ENCODE measurements at regions not wholly inside any gene's neighbourhood (a gene's known extent, or its start where the extent isn't known, plus 50 kb on each side); places are given as distances from the start of the nearest gene placed in this dataset.

- no peaks in the 10 kb centered on the region for H3K27me3 Mint-ChIP-seq (ENCODE audit: low read depth)
- H3K9me3 Mint-ChIP-seq: peaks cover 2% of the 10 kb centered on the region
- no peak overlapping the region for H3K27ac Mint-ChIP-seq
- no peaks in the 10 kb centered on the region for H3K36me3 Mint-ChIP-seq (ENCODE audit: low read depth)
- TF ChIP-seq CTCF (IDR thresholded peaks at IDR 0.05; ENCODE audit: unreplicated experiment in 3 of 3): peak; percentile 74 to 90 (median 79)
- H3K4me1 Mint-ChIP-seq: no peaks in the 10 kb centered on the region
- no peak overlapping the region for H3K4me3 Mint-ChIP-seq
Measured at GRCh38 chr1:99481391-99481996, 164.4 kb upstream of the PALMD start.

DNA sequence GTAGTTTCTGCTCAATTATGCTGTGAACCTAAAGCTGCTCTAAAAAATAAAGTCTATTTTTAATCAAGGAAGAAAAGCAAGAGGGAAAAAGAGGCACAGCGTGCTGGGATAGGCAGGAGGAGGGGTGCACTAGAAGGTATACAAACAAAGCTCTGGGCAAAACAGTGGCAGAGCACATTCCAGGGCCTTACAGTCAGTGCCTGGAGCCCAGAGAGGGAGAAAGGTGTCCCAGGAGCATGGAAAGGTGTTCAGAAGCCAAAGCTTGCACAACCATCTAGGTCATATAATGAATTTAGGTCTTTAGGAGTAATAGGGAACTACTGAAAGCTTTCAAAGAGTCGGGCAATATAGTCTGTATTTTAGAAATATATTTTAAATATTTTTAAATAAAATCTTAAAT, 163.6 kb upstream of the PALMD start:
- Mint-ChIP-seq H3K27ac (no peak overlapping the region), H3K36me3 (ENCODE audit: low read depth) (no peaks in the 10 kb centered on the region), H3K4me3 (no peak overlapping the region), H3K9me3 (peaks cover 2% of the 10 kb centered on the region), H3K27me3 (ENCODE audit: low read depth) (no peaks in the 10 kb centered on the region), H3K4me1 (no peaks in the 10 kb centered on the region)
- TF ChIP-seq CTCF (IDR thresholded peaks at IDR 0.05; ENCODE audit: unreplicated experiment in 3 of 3): no peak

- Mint-ChIP-seq H3K4me3 (no peak overlapping the region), H3K4me1 (no peaks in the 10 kb centered on the region), H3K27ac (no peak overlapping the region), H3K36me3 (ENCODE audit: low read depth) (no peaks in the 10 kb centered on the region), H3K9me3 (peaks cover 2% of the 10 kb centered on the region), H3K27me3 (ENCODE audit: low read depth) (no peaks in the 10 kb centered on the region)
- no peak for TF ChIP-seq CTCF (IDR thresholded peaks at IDR 0.05; ENCODE audit: unreplicated experiment in 3 of 3)
Measured at GRCh38 chr1:99482750-99483149, 163.2 kb upstream of the PALMD start.

- Mint-ChIP-seq H3K27me3 (ENCODE audit: low read depth) (no peaks in the 10 kb centered on the region), H3K27ac (no peak overlapping the region), H3K36me3 (ENCODE audit: low read depth) (no peaks in the 10 kb centered on the region), H3K4me1 (peaks cover 6% of the 10 kb centered on the region), H3K9me3 (no peaks in the 10 kb centered on the region), H3K4me3 (no peak overlapping the region)
- TF ChIP-seq CTCF (IDR thresholded peaks at IDR 0.05; ENCODE audit: unreplicated experiment in 3 of 3): no peak
Measured at GRCh38 chr1:99490031-99490430, 155.9 kb upstream of the PALMD start.

DNA sequence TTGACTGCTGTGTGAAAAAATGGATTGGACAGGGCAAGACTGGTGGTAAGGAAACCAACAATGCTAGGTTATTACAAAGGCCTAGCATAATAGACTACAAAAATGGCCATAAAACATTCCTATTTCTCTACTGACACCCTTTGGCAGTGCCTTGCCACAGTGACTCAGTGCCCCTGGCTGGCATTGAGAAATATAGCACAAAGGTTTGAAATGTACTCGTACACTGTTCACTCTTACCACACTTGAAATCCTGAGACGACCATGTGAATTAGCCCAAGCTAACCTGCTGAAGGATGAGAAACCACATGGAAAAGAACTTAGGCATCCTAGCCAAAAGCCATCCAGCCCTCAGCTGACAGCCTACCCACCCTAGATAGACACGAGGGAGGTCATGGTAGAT, 149.8 kb upstream of the PALMD start:
- H3K9me3 Mint-ChIP-seq: no peaks in the 10 kb centered on the region
- no peak for TF ChIP-seq CTCF (IDR thresholded peaks at IDR 0.05; ENCODE audit: unreplicated experiment in 3 of 3)
- H3K36me3 Mint-ChIP-seq (ENCODE audit: low read depth): no peaks in the 10 kb centered on the region
- no peaks in the 10 kb centered on the region for H3K4me1 Mint-ChIP-seq
- no peak overlapping the region for H3K4me3 Mint-ChIP-seq
- H3K27ac Mint-ChIP-seq: no peak overlapping the region
- no peaks in the 10 kb centered on the region for H3K27me3 Mint-ChIP-seq (ENCODE audit: low read depth)

GRCh38 chr1:99497690-99498089, 148.2 kb upstream of the PALMD start:
- no peak overlapping the region for H3K27ac Mint-ChIP-seq
- no peak overlapping the region for H3K4me3 Mint-ChIP-seq
- H3K27me3 Mint-ChIP-seq (ENCODE audit: low read depth): no peaks in the 10 kb centered on the region
- no peak for TF ChIP-seq CTCF (IDR thresholded peaks at IDR 0.05; ENCODE audit: unreplicated experiment in 3 of 3)
- H3K36me3 Mint-ChIP-seq (ENCODE audit: low read depth): no peaks in the 10 kb centered on the region
- no peaks in the 10 kb centered on the region for H3K9me3 Mint-ChIP-seq
- no peaks in the 10 kb centered on the region for H3K4me1 Mint-ChIP-seq
